ENCODE measurements at regions not wholly inside any gene's neighbourhood (a gene's known extent, or its start where the extent isn't known, plus 50 kb on each side); places are given as distances from the start of the nearest gene placed in this dataset.

DNA sequence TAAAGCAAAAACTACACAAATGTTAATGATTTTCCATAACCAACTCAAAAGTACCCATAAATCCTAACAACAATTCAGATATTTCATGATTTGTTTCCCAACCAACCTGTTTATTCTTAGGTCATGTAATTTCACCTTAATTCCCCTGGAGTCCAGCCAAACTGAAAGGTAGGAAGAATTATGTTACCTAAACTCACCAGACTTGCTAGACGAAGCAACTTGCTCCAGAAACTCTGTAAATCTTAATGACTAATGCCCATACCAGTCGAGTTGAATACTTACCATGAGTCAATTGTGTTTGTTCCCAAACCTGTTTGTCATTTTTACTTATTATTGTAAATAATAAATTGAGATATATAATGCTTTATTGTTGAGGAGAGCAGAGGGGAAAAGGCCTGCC is 1030.0 kb downstream of the TBL1XR1 start:
- no peak overlapping the region for H3K4me3 ChIP-seq (ENCODE audit: insufficient read depth, low read depth, low read length)
- no peak overlapping the region for H3K27ac ChIP-seq (ENCODE audit: insufficient read depth, low read depth, low read length, poor library complexity, severe bottlenecking)
- no peaks in the 10 kb centered on the region for H3K27me3 ChIP-seq (ENCODE audit: control insufficient read depth, insufficient read depth, low read length, poor library complexity, severe bottlenecking)
- H3K36me3 ChIP-seq (ENCODE audit: control insufficient read depth, insufficient read depth, low read length), result no peaks in the 10 kb centered on the region
- no peaks in the 10 kb centered on the region for H3K9me3 ChIP-seq (ENCODE audit: control insufficient read depth, low read length)
- 91 to 100% methylated on average over 1 to 2 of the region's 2 CpGs for WGBS, 2 experiments
- H3K4me1 ChIP-seq (ENCODE audit: control insufficient read depth, insufficient read depth, low read length), result peaks cover 7% of the 10 kb centered on the region

GRCh38 chr3:176160997-176161396 is 1036.3 kb downstream of the TBL1XR1 start:
- Histone ChIP-seq H3K4me3 (ENCODE audit: insufficient read depth, low read depth, low read length) (no peak overlapping the region), H3K4me1 (ENCODE audit: control insufficient read depth, insufficient read depth, low read length) (no peaks in the 10 kb centered on the region), H3K9me3 (ENCODE audit: control insufficient read depth, low read length) (no peaks in the 10 kb centered on the region), H3K27ac (ENCODE audit: insufficient read depth, low read depth, low read length, poor library complexity, severe bottlenecking) (no peak overlapping the region), H3K36me3 (ENCODE audit: control insufficient read depth, insufficient read depth, low read length) (no peaks in the 10 kb centered on the region), H3K27me3 (ENCODE audit: control insufficient read depth, insufficient read depth, low read length, poor library complexity, severe bottlenecking) (no peaks in the 10 kb centered on the region)

GRCh38 chr3:176159796-176160195 is 1037.5 kb downstream of the TBL1XR1 start:
- 90 to 94% methylated on average over 2 of the region's 2 CpGs for WGBS, 2 experiments
- H3K4me3 ChIP-seq (ENCODE audit: insufficient read depth, low read depth, low read length), result no peak overlapping the region
- no peaks in the 10 kb centered on the region for H3K9me3 ChIP-seq (ENCODE audit: control insufficient read depth, low read length)

DNA sequence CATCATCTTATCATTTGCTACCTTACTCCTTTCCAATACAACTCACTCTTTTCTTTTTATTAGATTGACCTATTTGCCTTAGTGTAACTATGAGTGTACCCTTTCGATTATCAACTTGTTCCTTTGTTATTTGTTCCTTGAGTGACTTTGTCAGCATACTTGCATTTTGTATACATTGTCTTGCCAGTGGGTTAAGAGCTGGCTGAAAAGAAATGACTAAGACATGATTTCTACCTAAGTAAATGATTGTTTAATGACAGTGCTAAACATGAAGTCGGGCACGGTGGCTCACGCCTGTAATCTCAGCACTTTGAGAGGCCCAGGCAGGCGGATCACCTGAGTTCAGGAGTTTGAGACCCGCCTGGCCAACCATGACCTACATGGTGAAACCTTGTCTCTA is 1042.3 kb downstream of the TBL1XR1 start:
- 90 to 95% methylated on average over 6 of the region's 6 CpGs for WGBS, 2 experiments
- Histone ChIP-seq H3K27ac (ENCODE audit: insufficient read depth, low read depth, low read length, poor library complexity, severe bottlenecking) (no peak overlapping the region), H3K27me3 (ENCODE audit: control insufficient read depth, insufficient read depth, low read length, poor library complexity, severe bottlenecking) (no peaks in the 10 kb centered on the region), H3K36me3 (ENCODE audit: control insufficient read depth, insufficient read depth, low read length) (no peaks in the 10 kb centered on the region), H3K4me3 (ENCODE audit: insufficient read depth, low read depth, low read length) (no peak overlapping the region), H3K9me3 (ENCODE audit: control insufficient read depth, low read length) (no peaks in the 10 kb centered on the region), H3K4me1 (ENCODE audit: control insufficient read depth, insufficient read depth, low read length) (no peaks in the 10 kb centered on the region)

More at GRCh38 chr3:176159796-176160195, 1037.5 kb downstream of the TBL1XR1 start:
- Histone ChIP-seq H3K4me1 (ENCODE audit: control insufficient read depth, insufficient read depth, low read length) (no peaks in the 10 kb centered on the region), H3K27ac (ENCODE audit: insufficient read depth, low read depth, low read length, poor library complexity, severe bottlenecking) (no peak overlapping the region), H3K36me3 (ENCODE audit: control insufficient read depth, insufficient read depth, low read length) (no peaks in the 10 kb centered on the region), H3K27me3 (ENCODE audit: control insufficient read depth, insufficient read depth, low read length, poor library complexity, severe bottlenecking) (no peaks in the 10 kb centered on the region)

DNA sequence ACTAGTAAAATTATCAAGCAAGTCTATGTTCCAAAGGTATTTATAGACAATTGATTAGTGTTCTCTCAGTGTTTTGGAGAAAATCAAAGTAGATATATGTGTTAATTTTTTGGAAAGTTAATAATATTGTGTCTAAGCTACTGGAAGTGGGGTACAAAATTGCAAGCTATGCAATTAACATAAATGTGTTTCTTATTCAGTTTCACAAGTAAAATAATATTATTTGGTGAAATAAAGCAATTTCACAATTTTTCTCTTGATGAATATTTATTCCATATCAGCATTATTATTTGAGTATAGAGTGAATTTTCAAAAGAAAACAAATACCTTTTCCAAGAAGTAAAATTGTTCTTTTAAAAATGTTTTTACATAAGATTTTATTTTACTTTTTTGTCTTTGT is 1047.7 kb downstream of the TBL1XR1 start:
- no peaks in the 10 kb centered on the region for H3K9me3 ChIP-seq (ENCODE audit: control insufficient read depth, low read length)
- H3K36me3 ChIP-seq (ENCODE audit: control insufficient read depth, insufficient read depth, low read length), result no peaks in the 10 kb centered on the region
- H3K27ac ChIP-seq (ENCODE audit: insufficient read depth, low read depth, low read length, poor library complexity, severe bottlenecking), result no peak overlapping the region
- no peaks in the 10 kb centered on the region for H3K27me3 ChIP-seq (ENCODE audit: control insufficient read depth, insufficient read depth, low read length, poor library complexity, severe bottlenecking)
- no peaks in the 10 kb centered on the region for H3K4me1 ChIP-seq (ENCODE audit: control insufficient read depth, insufficient read depth, low read length)
- no peak overlapping the region for H3K4me3 ChIP-seq (ENCODE audit: insufficient read depth, low read depth, low read length)

DNA sequence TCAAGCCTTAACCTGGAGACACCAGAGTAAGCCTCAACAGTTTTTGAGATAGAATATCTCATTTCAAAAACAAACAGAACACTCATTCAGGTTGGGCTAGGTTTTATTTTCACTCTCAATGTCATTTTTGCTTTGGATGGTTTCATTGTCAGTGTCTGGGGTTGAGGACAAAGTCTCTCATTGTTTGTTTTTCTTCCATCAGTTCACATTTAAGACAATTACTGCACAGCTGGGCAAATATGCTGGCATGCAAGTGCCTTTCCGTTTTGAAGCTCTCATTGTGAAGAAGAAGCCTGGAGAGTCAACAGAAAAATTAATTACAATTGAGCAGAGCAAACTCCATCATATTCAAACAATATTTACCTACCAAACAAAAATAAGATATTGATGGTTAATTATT is 1050.0 kb downstream of the TBL1XR1 start:
- Histone ChIP-seq H3K4me1 (ENCODE audit: control insufficient read depth, insufficient read depth, low read length) (no peaks in the 10 kb centered on the region), H3K4me3 (ENCODE audit: insufficient read depth, low read depth, low read length) (no peak overlapping the region), H3K36me3 (ENCODE audit: control insufficient read depth, insufficient read depth, low read length) (no peaks in the 10 kb centered on the region), H3K27me3 (ENCODE audit: control insufficient read depth, insufficient read depth, low read length, poor library complexity, severe bottlenecking) (no peaks in the 10 kb centered on the region), H3K27ac (ENCODE audit: insufficient read depth, low read depth, low read length, poor library complexity, severe bottlenecking) (no peak overlapping the region), H3K9me3 (ENCODE audit: control insufficient read depth, low read length) (no peaks in the 10 kb centered on the region)
- WGBS, 2 experiments, result 86 to 88% methylated on average over 1 of the region's 1 CpG

DNA sequence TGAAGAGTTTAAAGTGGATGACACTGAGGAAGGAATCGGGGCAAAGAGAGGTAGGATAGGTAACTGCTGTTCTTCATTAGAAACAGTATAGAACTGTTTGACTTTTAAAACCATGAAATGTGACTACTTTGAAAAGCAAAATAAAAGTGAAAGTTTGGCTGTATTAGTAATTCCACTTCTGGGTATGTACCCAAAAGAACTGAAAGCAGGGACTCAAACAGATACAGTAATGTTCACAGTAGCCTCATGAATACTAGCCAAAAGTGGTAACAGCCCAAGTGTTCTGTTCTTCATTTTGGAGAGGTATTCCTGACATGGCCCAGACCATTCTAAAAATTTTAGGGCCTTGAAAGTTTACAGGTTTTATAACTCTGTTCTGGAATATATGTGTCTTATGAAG is 1055.4 kb downstream of the TBL1XR1 start:
- Histone ChIP-seq H3K27me3 (ENCODE audit: control insufficient read depth, insufficient read depth, low read length, poor library complexity, severe bottlenecking) (no peaks in the 10 kb centered on the region), H3K36me3 (ENCODE audit: control insufficient read depth, insufficient read depth, low read length) (no peaks in the 10 kb centered on the region), H3K27ac (ENCODE audit: insufficient read depth, low read depth, low read length, poor library complexity, severe bottlenecking) (no peak overlapping the region), H3K9me3 (ENCODE audit: control insufficient read depth, low read length) (no peaks in the 10 kb centered on the region), H3K4me3 (ENCODE audit: insufficient read depth, low read depth, low read length) (no peak overlapping the region), H3K4me1 (ENCODE audit: control insufficient read depth, insufficient read depth, low read length) (no peaks in the 10 kb centered on the region)
- 94 to 96% methylated on average over 1 of the region's 1 CpG for WGBS, 2 experiments

DNA sequence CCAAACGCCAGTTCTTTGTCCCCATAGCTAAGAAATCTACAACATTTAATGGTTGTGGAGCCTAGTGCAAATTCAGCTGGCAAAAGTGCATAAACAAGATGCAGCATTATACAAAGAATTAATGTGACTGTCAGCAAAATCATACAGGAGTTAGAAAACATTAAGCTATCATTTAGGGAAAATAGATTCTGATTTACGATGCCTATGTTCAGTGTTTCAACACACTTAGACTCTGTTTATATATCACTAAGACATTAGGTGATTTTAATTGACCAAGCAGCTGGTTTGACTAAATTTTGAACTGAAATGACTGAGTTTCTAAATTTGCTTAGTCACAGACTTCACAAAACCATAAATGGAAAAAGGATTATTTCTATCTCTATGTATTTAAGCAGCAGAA is 1076.8 kb downstream of the TBL1XR1 start:
- 93 to 100% methylated on average over 2 of the region's 2 CpGs for WGBS, 2 experiments
- H3K9me3 ChIP-seq (ENCODE audit: control insufficient read depth, low read length), result no peaks in the 10 kb centered on the region

GRCh38 chr3:176119826-176120225 is 1077.5 kb downstream of the TBL1XR1 start:
- Histone ChIP-seq H3K4me1 (ENCODE audit: control insufficient read depth, insufficient read depth, low read length) (no peaks in the 10 kb centered on the region), H3K27me3 (ENCODE audit: control insufficient read depth, insufficient read depth, low read length, poor library complexity, severe bottlenecking) (no peaks in the 10 kb centered on the region), H3K27ac (ENCODE audit: insufficient read depth, low read depth, low read length, poor library complexity, severe bottlenecking) (no peak overlapping the region), H3K9me3 (ENCODE audit: control insufficient read depth, low read length) (no peaks in the 10 kb centered on the region), H3K36me3 (ENCODE audit: control insufficient read depth, insufficient read depth, low read length) (no peaks in the 10 kb centered on the region), H3K4me3 (ENCODE audit: insufficient read depth, low read depth, low read length) (no peak overlapping the region)
- 81 to 92% methylated on average over 6 of the region's 6 CpGs for WGBS, 2 experiments

More for the DNA sequence above, 1076.8 kb downstream of the TBL1XR1 start:
- Histone ChIP-seq H3K27me3 (ENCODE audit: control insufficient read depth, insufficient read depth, low read length, poor library complexity, severe bottlenecking) (no peaks in the 10 kb centered on the region), H3K27ac (ENCODE audit: insufficient read depth, low read depth, low read length, poor library complexity, severe bottlenecking) (no peak overlapping the region), H3K4me1 (ENCODE audit: control insufficient read depth, insufficient read depth, low read length) (no peaks in the 10 kb centered on the region), H3K4me3 (ENCODE audit: insufficient read depth, low read depth, low read length) (no peak overlapping the region), H3K36me3 (ENCODE audit: control insufficient read depth, insufficient read depth, low read length) (no peaks in the 10 kb centered on the region)

DNA sequence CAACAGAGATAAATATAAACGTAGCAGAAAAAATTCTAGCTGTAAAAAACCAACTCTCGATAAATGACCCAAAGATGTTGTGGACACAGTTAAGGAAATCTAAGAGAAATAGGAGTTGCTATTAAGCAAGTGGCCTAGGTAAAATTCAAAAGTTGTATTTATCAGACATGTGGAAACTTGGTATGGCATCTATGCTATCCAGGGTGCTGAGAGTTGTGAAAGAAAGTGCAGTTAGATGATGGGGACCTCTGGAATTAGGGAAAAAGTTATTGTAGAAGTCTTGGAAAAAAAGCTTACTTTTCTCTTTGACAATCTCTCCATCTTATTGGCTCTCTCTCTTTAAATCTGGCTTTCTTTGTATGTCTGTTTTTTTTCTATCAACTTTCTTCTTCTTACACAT is 1090.9 kb downstream of the TBL1XR1 start:
- WGBS, 2 experiments, result 100% methylated on average over 2 of the region's 2 CpGs
- no peaks in the 10 kb centered on the region for H3K9me3 ChIP-seq (ENCODE audit: control insufficient read depth, low read length)
- no peaks in the 10 kb centered on the region for H3K4me1 ChIP-seq (ENCODE audit: control insufficient read depth, insufficient read depth, low read length)
- no peaks in the 10 kb centered on the region for H3K27me3 ChIP-seq (ENCODE audit: control insufficient read depth, insufficient read depth, low read length, poor library complexity, severe bottlenecking)
- H3K27ac ChIP-seq (ENCODE audit: insufficient read depth, low read depth, low read length, poor library complexity, severe bottlenecking), result no peak overlapping the region
- H3K4me3 ChIP-seq (ENCODE audit: insufficient read depth, low read depth, low read length), result no peak overlapping the region
- H3K36me3 ChIP-seq (ENCODE audit: control insufficient read depth, insufficient read depth, low read length), result no peaks in the 10 kb centered on the region

DNA sequence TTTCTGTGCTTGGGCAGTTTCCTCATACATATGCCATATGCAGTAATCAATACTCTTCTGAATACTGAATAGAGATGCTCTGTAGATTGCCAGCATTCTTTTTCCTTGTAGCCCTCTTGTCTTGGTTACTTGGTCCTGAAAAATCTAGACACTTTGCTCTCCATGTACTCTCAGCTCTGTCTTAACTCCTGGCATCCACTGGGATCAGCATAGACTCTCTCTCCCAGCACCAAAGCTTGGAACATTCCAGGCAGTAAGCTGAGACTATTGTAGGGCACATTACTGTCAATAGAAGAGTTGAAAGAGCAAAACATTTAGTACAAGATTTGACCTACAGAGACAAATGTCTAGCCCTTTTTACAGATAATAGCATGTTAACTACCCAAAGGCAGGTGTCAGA is 1100.3 kb downstream of the TBL1XR1 start:
- no peaks in the 10 kb centered on the region for H3K9me3 ChIP-seq (ENCODE audit: control insufficient read depth, low read length)
- H3K27me3 ChIP-seq (ENCODE audit: control insufficient read depth, insufficient read depth, low read length, poor library complexity, severe bottlenecking), result no peaks in the 10 kb centered on the region
- no peak overlapping the region for H3K4me3 ChIP-seq (ENCODE audit: insufficient read depth, low read depth, low read length)
- H3K27ac ChIP-seq (ENCODE audit: insufficient read depth, low read depth, low read length, poor library complexity, severe bottlenecking), result no peak overlapping the region
- H3K4me1 ChIP-seq (ENCODE audit: control insufficient read depth, insufficient read depth, low read length), result no peaks in the 10 kb centered on the region
- H3K36me3 ChIP-seq (ENCODE audit: control insufficient read depth, insufficient read depth, low read length), result no peaks in the 10 kb centered on the region
